PC-9 (cell line): ENCODE measurements at regions not wholly inside any gene's neighbourhood (a gene's known extent, or its start where the extent isn't known, plus 50 kb on each side); places are given as distances from the start of the nearest gene placed in this dataset.

Source experiments
- EZH2 ChIP-seq: fragments of 200-600 bp; sonication (generic); IDR thresholded peaks from 2 replicates; pipeline ENCODE4 v1.8.0; 2017; ENCODE audit warnings: antibody characterized with exemption, low read depth
- TF ChIP-seq, protein P1 (sequence below): fragments of 200-600 bp; sonication (generic); conservative IDR thresholded peaks from 2 replicates; pipeline ENCODE4 v1.6.1; 2017; ENCODE audit warnings: mixed run types, antibody characterized with exemption, mild to moderate bottlenecking, moderate library complexity

DNA sequence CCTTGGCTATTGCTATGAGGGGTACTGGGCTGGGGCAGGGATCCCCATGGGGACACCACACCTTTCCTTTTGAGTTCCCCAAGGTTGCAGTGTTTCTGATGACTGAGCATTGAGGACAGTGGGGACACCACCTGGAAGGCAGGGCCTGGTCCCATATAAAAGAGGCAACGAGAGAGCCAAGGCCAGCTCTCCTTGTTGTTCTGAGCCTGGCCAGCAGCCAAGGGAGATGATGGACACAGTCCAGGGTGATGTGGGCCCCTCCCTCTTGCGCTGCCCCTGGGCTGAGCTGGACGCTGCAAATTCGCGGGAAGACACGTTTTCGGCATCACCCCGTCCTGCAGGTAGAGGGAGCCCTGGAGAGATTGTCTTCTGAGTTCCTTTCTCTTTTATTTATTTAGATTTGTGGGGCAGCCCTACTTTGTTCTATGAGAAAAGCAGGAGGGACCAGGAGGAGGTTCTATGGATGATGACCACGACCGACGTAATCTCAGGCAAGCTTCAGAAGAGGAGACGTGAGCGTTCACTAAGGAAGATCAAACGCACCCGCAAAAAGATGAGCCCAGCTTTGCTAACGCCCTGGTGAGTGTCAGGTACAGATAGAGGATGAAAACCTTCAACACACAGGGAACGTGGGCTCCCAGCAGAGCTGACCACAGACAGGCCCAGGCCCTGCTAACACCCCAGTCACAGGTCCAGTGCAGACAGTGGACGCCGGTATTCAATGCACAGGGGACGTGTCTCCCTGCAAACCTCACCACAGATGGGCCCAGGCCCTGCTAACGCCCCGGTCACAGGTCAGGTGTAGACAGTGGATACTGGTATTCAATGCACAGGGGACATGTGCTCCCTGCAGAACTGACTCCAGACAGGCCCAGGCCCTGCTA, 97.4 kb downstream of the SHOX start:
- TF ChIP-seq, protein P1, sequence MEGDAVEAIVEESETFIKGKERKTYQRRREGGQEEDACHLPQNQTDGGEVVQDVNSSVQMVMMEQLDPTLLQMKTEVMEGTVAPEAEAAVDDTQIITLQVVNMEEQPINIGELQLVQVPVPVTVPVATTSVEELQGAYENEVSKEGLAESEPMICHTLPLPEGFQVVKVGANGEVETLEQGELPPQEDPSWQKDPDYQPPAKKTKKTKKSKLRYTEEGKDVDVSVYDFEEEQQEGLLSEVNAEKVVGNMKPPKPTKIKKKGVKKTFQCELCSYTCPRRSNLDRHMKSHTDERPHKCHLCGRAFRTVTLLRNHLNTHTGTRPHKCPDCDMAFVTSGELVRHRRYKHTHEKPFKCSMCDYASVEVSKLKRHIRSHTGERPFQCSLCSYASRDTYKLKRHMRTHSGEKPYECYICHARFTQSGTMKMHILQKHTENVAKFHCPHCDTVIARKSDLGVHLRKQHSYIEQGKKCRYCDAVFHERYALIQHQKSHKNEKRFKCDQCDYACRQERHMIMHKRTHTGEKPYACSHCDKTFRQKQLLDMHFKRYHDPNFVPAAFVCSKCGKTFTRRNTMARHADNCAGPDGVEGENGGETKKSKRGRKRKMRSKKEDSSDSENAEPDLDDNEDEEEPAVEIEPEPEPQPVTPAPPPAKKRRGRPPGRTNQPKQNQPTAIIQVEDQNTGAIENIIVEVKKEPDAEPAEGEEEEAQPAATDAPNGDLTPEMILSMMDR: no peak; the same call in 1 of the 2 replicates
- no peak for TF ChIP-seq EZH2
